GM21717 (cell line): ENCODE measurements at regions not wholly inside any gene's neighbourhood (a gene's known extent, or its start where the extent isn't known, plus 50 kb on each side); places are given as distances from the start of the nearest gene placed in this dataset.
"Not testable (repeated sequence)": the region's sequence is repeated elsewhere in the genome, so short reads cannot be mapped to it uniquely, and the experiment has no call there.

Experiments used
- ATAC-seq: cut with Tn5 transposase; IDR thresholded peaks from one replicate; pipeline ENCODE4 v1.9.1; 2021; ENCODE audit warnings: mild to moderate bottlenecking, moderate library complexity; ENCODE audit not compliant: unreplicated experiment

GRCh38 chr6:27593200-27593818 lies 120.4 kb upstream of the ZNF184 start:
- ATAC-seq: peak; percentile 10

GRCh38 chr6:27592481-27593199 lies 119.7 kb upstream of the ZNF184 start:
- peak; percentile 80 for ATAC-seq

GRCh38 chr6:27591699-27592480 lies 119.0 kb upstream of the ZNF184 start:
- ATAC-seq: peak; percentile 7

- ATAC-seq: not testable (repeated sequence)
Observed at GRCh38 chr6:27585316-27585715, 112.4 kb upstream of the ZNF184 start.

GRCh38 chr6:27584326-27584725 lies 111.4 kb upstream of the ZNF184 start:
- ATAC-seq: no peak

GRCh38 chr6:27582928-27583725 lies 110.2 kb upstream of the ZNF184 start:
- no peak for ATAC-seq

- ATAC-seq: no peak
Observed at GRCh38 chr6:27579973-27580372, 107.1 kb upstream of the ZNF184 start.

- ATAC-seq: no peak
Observed at GRCh38 chr6:27577922-27578321, 105.0 kb upstream of the ZNF184 start.

GRCh38 chr6:27575594-27576361 lies 102.9 kb upstream of the ZNF184 start:
- ATAC-seq: no peak

GRCh38 chr6:27568226-27568897 lies 95.5 kb upstream of the ZNF184 start:
- no peak for ATAC-seq

GRCh38 chr6:27565839-27566779 lies 93.2 kb upstream of the ZNF184 start:
- no peak for ATAC-seq

GRCh38 chr6:27562027-27562410 lies 89.1 kb upstream of the ZNF184 start:
- no peak for ATAC-seq

- no peak for ATAC-seq
Observed at GRCh38 chr6:27558028-27558724, 85.3 kb upstream of the ZNF184 start.

- ATAC-seq: no peak
Observed at GRCh38 chr6:27556406-27556805, 83.5 kb upstream of the ZNF184 start.

- peak; percentile 61 for ATAC-seq
Observed at GRCh38 chr6:27553123-27553904, 80.4 kb upstream of the ZNF184 start.

GRCh38 chr6:27551607-27552006 lies 78.7 kb upstream of the ZNF184 start:
- ATAC-seq: no peak

- no peak for ATAC-seq
Observed at GRCh38 chr6:27550692-27551091, 77.8 kb upstream of the ZNF184 start.
